ENCODE measurements at regions not wholly inside any gene's neighbourhood (a gene's known extent, or its start where the extent isn't known, plus 50 kb on each side); places are given as distances from the start of the nearest gene placed in this dataset.

DNA sequence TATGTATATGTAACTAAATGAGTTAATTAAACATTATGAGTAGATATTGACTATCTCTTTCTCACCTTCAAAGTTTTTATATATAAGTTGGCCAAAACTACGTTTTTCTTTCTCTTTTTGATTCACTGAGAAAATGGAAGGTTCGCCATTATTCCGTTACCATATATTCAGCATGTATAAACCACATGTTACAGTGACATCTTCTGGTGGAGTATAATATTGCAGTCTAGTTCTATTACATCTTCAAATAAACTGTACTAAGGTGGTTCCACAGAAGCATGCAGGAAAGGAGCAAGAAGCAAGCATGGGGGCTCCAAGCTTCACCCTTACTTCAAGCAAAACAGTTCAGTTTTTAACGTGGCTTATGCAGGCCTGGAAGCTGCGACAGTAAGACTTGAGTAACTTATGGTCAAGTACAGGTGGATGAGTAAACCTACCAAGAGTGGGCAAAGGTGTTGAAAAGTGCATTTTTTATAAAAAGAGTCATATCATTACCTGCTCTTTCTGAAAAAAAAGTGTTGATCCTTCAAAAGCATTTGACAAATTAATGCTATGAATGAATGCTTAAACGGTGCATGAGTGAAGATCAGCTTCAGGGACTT is 129.8 kb upstream of the RAB6C start:
- Histone ChIP-seq H3K4me3 (ENCODE audit: insufficient read depth, low read depth, low read length, poor library complexity, severe bottlenecking) (no peak overlapping the region), H3K36me3 (ENCODE audit: control insufficient read depth, insufficient read depth, low read length) (no peaks in the 10 kb centered on the region), H3K27ac (ENCODE audit: insufficient read depth, low read length, poor library complexity, severe bottlenecking) (no peak overlapping the region), H3K9me3 (ENCODE audit: control insufficient read depth, low read length) (no peaks in the 10 kb centered on the region), H3K27me3 (replicated peaks; ENCODE audit: control insufficient read depth, insufficient read depth, low read length, poor library complexity, severe bottlenecking) (no peaks in the 10 kb centered on the region), H3K4me1 (ENCODE audit: control insufficient read depth, insufficient read depth, low read length, poor library complexity, severe bottlenecking) (no peaks in the 10 kb centered on the region)
- no peak for DNase-seq

DNA sequence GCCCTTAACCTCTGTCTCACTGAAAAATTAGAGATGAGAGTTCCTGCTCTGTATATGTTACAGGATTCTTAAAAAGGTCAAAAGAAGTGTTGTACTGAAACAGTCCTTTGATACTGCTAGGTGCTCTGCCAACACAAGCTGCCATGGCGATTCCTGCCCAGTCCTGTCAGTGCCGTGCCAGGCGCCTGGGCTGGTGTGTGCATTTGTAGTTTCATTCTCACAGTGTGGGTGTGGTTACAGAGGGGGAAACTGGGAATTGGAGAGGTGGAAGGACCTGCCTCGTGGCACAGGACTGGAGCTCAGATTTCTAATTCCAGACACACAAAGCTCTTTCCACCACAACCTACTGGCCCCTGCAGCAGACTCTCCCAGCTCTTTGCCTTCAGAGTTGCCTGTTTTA is 122.3 kb upstream of the RAB6C start:
- H3K9me3 ChIP-seq (ENCODE audit: control insufficient read depth, low read length) = no peaks in the 10 kb centered on the region

DNA sequence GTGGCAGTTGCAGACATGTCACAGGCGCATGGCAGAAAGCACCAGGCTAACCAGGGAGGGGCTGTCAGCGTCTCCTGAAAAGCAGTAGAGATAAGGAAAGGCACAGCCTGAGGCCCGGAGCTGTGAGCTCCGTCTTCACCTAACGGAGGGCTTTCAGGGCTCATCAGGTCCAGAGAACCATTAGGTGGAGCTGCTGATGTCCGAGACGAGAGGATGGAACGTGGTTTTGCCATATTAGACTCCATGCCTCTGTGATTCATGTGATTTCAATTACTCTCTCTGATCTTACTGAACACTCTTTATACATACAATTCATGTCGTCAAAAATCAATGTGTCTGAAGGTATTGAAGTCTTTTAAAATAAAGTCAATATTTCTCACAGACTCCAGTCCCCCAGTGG is 120.3 kb upstream of the RAB6C start:
- Histone ChIP-seq H3K4me1 (ENCODE audit: control insufficient read depth, insufficient read depth, low read length, poor library complexity, severe bottlenecking) (no peaks in the 10 kb centered on the region), H3K4me3 (ENCODE audit: insufficient read depth, low read depth, low read length, poor library complexity, severe bottlenecking) (no peak overlapping the region), H3K36me3 (ENCODE audit: control insufficient read depth, insufficient read depth, low read length) (no peaks in the 10 kb centered on the region), H3K9me3 (ENCODE audit: control insufficient read depth, low read length) (no peaks in the 10 kb centered on the region), H3K27me3 (replicated peaks; ENCODE audit: control insufficient read depth, insufficient read depth, low read length, poor library complexity, severe bottlenecking) (no peaks in the 10 kb centered on the region), H3K27ac (ENCODE audit: insufficient read depth, low read length, poor library complexity, severe bottlenecking) (no peak overlapping the region)
- no peak for DNase-seq

More for the DNA sequence above, 122.3 kb upstream of the RAB6C start:
- Histone ChIP-seq H3K27me3 (replicated peaks; ENCODE audit: control insufficient read depth, insufficient read depth, low read length, poor library complexity, severe bottlenecking) (no peaks in the 10 kb centered on the region), H3K27ac (ENCODE audit: insufficient read depth, low read length, poor library complexity, severe bottlenecking) (no peak overlapping the region), H3K4me1 (ENCODE audit: control insufficient read depth, insufficient read depth, low read length, poor library complexity, severe bottlenecking) (no peaks in the 10 kb centered on the region), H3K4me3 (ENCODE audit: insufficient read depth, low read depth, low read length, poor library complexity, severe bottlenecking) (no peak overlapping the region), H3K36me3 (ENCODE audit: control insufficient read depth, insufficient read depth, low read length) (no peaks in the 10 kb centered on the region)
- no peak for DNase-seq

DNA sequence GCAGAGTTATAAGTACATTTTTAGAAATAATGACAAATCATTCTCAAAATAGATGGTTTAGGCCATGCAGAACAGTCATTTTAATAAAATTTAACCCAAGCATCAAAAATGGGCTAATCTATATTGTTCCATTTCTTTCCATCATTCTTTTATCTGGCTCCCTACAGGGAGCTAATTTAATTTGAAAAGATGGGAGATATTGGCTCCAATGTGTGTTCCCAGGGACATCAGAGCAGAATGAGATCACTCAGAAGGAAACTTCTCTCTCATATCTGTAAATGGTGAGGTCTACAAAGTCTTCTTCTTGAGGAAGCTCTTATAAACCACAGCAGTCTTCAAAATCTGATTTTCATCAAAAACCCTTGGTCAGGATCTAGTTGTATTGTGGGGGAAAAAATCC is 119.4 kb upstream of the RAB6C start:
- Histone ChIP-seq H3K27ac (ENCODE audit: insufficient read depth, low read length, poor library complexity, severe bottlenecking) (no peak overlapping the region), H3K4me1 (ENCODE audit: control insufficient read depth, insufficient read depth, low read length, poor library complexity, severe bottlenecking) (no peaks in the 10 kb centered on the region), H3K4me3 (ENCODE audit: insufficient read depth, low read depth, low read length, poor library complexity, severe bottlenecking) (no peak overlapping the region), H3K36me3 (ENCODE audit: control insufficient read depth, insufficient read depth, low read length) (no peaks in the 10 kb centered on the region), H3K27me3 (replicated peaks; ENCODE audit: control insufficient read depth, insufficient read depth, low read length, poor library complexity, severe bottlenecking) (no peaks in the 10 kb centered on the region), H3K9me3 (ENCODE audit: control insufficient read depth, low read length) (no peaks in the 10 kb centered on the region)
- DNase-seq = no peak

DNA sequence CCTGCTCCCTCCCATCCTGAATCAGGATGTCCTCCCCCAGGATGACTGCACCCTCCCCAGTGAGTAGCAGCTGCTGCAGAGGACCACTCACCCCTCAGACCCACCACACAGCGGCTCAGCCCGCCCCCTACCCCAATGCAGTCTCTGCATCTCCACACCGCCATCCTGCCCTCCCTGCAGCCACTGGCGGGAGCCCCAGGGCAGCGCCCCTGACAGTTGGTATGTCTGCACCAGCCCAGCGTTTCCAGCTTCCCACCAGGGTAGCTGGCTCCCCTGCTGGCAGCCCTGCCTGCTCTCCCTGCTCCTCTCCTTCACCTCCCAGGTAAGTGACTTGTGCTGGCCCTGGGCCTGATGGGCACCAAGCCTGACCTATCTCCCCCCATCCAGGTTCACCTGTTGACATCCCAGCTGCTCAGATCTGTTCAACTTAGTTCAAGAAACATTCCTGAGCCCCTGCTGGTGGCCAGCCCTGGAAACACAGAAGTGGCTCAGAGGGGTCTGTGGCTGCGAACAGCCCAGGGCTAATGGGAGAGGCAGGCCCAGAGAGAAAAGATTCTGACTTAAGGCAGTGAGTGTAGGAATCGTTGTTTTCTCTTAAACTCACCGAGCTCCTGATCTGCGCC is 117.7 kb upstream of the RAB6C start:
- Histone ChIP-seq H3K27me3 (replicated peaks; ENCODE audit: control insufficient read depth, insufficient read depth, low read length, poor library complexity, severe bottlenecking) (no peaks in the 10 kb centered on the region), H3K9me3 (ENCODE audit: control insufficient read depth, low read length) (no peaks in the 10 kb centered on the region), H3K4me1 (ENCODE audit: control insufficient read depth, insufficient read depth, low read length, poor library complexity, severe bottlenecking) (no peaks in the 10 kb centered on the region), H3K4me3 (ENCODE audit: insufficient read depth, low read depth, low read length, poor library complexity, severe bottlenecking) (no peak overlapping the region), H3K36me3 (ENCODE audit: control insufficient read depth, insufficient read depth, low read length) (no peaks in the 10 kb centered on the region), H3K27ac (ENCODE audit: insufficient read depth, low read length, poor library complexity, severe bottlenecking) (no peak overlapping the region)
- DNase-seq = no peak

DNA sequence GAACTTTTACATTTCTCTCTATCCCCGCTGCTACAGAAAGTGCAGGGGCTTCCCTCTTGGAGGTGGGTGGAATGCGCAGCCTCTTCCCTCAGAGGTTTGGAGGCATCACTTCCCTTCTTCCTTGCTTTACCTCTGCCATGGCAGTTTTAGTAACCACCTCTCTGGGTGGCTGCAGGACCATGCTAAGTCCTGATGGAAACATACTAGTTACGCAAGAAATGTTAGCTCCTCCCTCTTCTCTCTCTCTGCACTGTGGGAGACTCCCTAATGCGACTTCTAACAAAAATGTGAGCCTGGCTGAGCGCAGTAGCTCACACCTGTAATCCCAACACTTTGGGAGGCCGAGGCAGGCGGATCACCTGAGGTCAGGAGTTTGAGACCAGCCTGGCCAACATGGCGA is 116.8 kb upstream of the RAB6C start:
- DNase-seq = no peak
- no peaks in the 10 kb centered on the region for H3K27me3 ChIP-seq (replicated peaks; ENCODE audit: control insufficient read depth, insufficient read depth, low read length, poor library complexity, severe bottlenecking)

DNA sequence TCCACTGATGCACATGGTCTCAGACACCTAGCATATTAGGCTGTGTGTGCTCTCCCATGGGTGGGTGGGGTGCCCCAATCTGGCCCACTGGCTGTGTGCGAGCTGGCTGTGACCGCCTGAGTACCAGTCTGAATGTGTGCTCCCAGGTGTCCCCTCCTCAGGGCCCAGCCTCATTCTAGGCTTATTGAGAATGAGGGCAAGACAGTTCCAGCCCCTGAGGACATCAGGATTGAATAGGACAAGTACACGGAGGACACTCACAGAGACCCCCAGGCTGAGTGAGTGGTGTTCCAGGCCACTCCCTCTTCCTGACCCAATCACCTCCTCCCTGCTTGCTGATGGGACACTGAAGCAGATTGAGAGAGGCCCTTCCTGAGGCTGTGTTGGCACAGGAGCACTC is 116.1 kb upstream of the RAB6C start:
- H3K4me1 ChIP-seq (ENCODE audit: control insufficient read depth, insufficient read depth, low read length, poor library complexity, severe bottlenecking) = no peaks in the 10 kb centered on the region
- H3K4me3 ChIP-seq (ENCODE audit: insufficient read depth, low read depth, low read length, poor library complexity, severe bottlenecking) = no peak overlapping the region
- no peak for DNase-seq
- no peaks in the 10 kb centered on the region for H3K36me3 ChIP-seq (ENCODE audit: control insufficient read depth, insufficient read depth, low read length)
- no peaks in the 10 kb centered on the region for H3K27me3 ChIP-seq (replicated peaks; ENCODE audit: control insufficient read depth, insufficient read depth, low read length, poor library complexity, severe bottlenecking)
- H3K27ac ChIP-seq (ENCODE audit: insufficient read depth, low read length, poor library complexity, severe bottlenecking) = no peak overlapping the region
- no peaks in the 10 kb centered on the region for H3K9me3 ChIP-seq (ENCODE audit: control insufficient read depth, low read length)

More for the DNA sequence above, 116.8 kb upstream of the RAB6C start:
- Histone ChIP-seq H3K27ac (ENCODE audit: insufficient read depth, low read length, poor library complexity, severe bottlenecking) (no peak overlapping the region), H3K9me3 (ENCODE audit: control insufficient read depth, low read length) (no peaks in the 10 kb centered on the region), H3K4me1 (ENCODE audit: control insufficient read depth, insufficient read depth, low read length, poor library complexity, severe bottlenecking) (no peaks in the 10 kb centered on the region), H3K36me3 (ENCODE audit: control insufficient read depth, insufficient read depth, low read length) (no peaks in the 10 kb centered on the region), H3K4me3 (ENCODE audit: insufficient read depth, low read depth, low read length, poor library complexity, severe bottlenecking) (no peak overlapping the region)

DNA sequence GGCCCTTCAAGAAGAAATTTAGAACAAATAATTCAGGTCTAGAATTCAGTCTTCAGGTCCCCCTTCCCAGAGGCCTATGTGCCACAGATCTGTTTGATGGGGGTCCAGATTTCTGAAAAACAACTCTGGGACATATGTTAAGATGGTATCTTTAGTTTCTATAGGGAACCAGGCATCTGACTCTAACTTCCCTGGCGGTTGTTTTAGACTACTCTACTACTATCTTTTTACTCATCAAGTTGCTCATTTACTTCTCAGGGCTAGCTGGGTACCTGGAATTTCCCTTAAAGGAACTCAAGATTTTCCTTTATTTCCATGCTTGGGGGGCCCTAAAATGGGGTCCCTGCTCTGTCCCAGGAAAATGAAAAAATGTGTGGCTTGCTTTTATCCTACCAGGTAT is 114.7 kb upstream of the RAB6C start:
- Histone ChIP-seq H3K9me3 (ENCODE audit: control insufficient read depth, low read length) (no peaks in the 10 kb centered on the region), H3K4me1 (ENCODE audit: control insufficient read depth, insufficient read depth, low read length, poor library complexity, severe bottlenecking) (no peaks in the 10 kb centered on the region), H3K36me3 (ENCODE audit: control insufficient read depth, insufficient read depth, low read length) (no peaks in the 10 kb centered on the region), H3K27ac (ENCODE audit: insufficient read depth, low read length, poor library complexity, severe bottlenecking) (no peak overlapping the region), H3K4me3 (ENCODE audit: insufficient read depth, low read depth, low read length, poor library complexity, severe bottlenecking) (no peak overlapping the region), H3K27me3 (replicated peaks; ENCODE audit: control insufficient read depth, insufficient read depth, low read length, poor library complexity, severe bottlenecking) (no peaks in the 10 kb centered on the region)
- DNase-seq = no peak

DNA sequence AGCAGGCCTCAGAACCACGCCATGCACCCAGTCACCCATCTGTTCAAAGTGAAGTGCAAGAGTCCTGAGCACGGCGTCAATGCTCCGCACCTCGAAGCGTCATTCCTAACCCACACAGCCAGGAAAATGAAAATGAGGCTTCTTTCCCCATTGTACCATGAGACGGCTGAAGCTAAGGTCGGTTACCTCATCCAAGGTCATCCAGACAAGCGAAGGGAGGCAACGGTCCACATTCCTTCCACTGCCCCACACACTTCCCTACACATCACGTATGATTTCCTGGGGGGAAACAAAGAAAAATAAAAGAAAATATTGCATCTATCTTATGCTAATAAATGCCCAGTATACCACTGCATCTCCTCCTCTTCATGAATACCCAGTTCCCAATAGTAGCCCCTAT is 113.5 kb upstream of the RAB6C start:
- Histone ChIP-seq H3K4me1 (ENCODE audit: control insufficient read depth, insufficient read depth, low read length, poor library complexity, severe bottlenecking) (no peaks in the 10 kb centered on the region), H3K27me3 (replicated peaks; ENCODE audit: control insufficient read depth, insufficient read depth, low read length, poor library complexity, severe bottlenecking) (no peaks in the 10 kb centered on the region), H3K9me3 (ENCODE audit: control insufficient read depth, low read length) (no peaks in the 10 kb centered on the region), H3K36me3 (ENCODE audit: control insufficient read depth, insufficient read depth, low read length) (no peaks in the 10 kb centered on the region), H3K27ac (ENCODE audit: insufficient read depth, low read length, poor library complexity, severe bottlenecking) (no peak overlapping the region), H3K4me3 (ENCODE audit: insufficient read depth, low read depth, low read length, poor library complexity, severe bottlenecking) (no peak overlapping the region)
- DNase-seq = no peak

DNA sequence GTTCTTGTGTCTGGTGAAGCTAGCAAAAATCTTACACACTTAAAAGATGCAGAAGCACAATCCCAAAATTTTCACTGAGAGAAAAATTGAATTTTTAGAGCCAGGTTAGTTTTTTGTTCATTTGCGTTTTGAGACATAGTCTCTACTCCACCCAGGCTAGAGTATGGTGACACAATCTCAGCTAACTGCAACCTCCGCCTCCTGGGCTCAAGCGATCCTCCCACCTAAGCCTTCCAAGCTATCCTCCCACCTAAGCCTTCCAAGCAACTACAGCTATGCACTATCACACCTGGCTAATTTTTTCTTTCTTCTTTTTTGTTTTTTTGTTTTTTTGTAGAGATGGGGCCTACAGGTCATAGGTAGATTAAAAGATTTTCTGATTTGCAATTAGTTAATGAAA is 113.1 kb upstream of the RAB6C start:
- Histone ChIP-seq H3K4me1 (ENCODE audit: control insufficient read depth, insufficient read depth, low read length, poor library complexity, severe bottlenecking) (no peaks in the 10 kb centered on the region), H3K9me3 (ENCODE audit: control insufficient read depth, low read length) (no peaks in the 10 kb centered on the region), H3K36me3 (ENCODE audit: control insufficient read depth, insufficient read depth, low read length) (no peaks in the 10 kb centered on the region), H3K27ac (ENCODE audit: insufficient read depth, low read length, poor library complexity, severe bottlenecking) (no peak overlapping the region), H3K27me3 (replicated peaks; ENCODE audit: control insufficient read depth, insufficient read depth, low read length, poor library complexity, severe bottlenecking) (no peaks in the 10 kb centered on the region), H3K4me3 (ENCODE audit: insufficient read depth, low read depth, low read length, poor library complexity, severe bottlenecking) (no peak overlapping the region)
- no peak for DNase-seq
